HFFc6 (cell line): ENCODE measurements at regions not wholly inside any gene's neighbourhood (a gene's known extent, or its start where the extent isn't known, plus 50 kb on each side); places are given as distances from the start of the nearest gene placed in this dataset.
A peak's percentile ranks its signal among the peaks of the same experiment; 100 is the strongest.

Experiments
- DNase-seq: peaks from one replicate; pipeline ENCODE4 v3.0.0-alpha.2; 2018
- H3K27ac Mint-ChIP-seq: 2 replicates; pipeline ENCODE4 v1.8.0; 2020; ENCODE audit warnings: mild to moderate bottlenecking, mixed read lengths
- H3K27me3 Mint-ChIP-seq: 2 replicates; pipeline ENCODE4 v1.8.0; 2021; ENCODE audit warnings: mild to moderate bottlenecking, moderate library complexity, mixed read lengths; ENCODE audit not compliant: insufficient read depth
- H3K36me3 Mint-ChIP-seq: 2 replicates; pipeline ENCODE4 v1.8.0; 2021; ENCODE audit warnings: low read depth, mixed read lengths
- H3K4me1 Mint-ChIP-seq: 2 replicates; pipeline ENCODE4 v1.8.0; 2020; ENCODE audit warnings: low read depth, mixed read lengths
- H3K4me3 Mint-ChIP-seq: 2 replicates; pipeline ENCODE4 v1.8.0; 2020; ENCODE audit warnings: mild to moderate bottlenecking, moderate library complexity, mixed read lengths
- H3K9me3 Mint-ChIP-seq: 2 replicates; pipeline ENCODE4 v1.8.0; 2020; ENCODE audit warnings: mild to moderate bottlenecking, mixed read lengths
- TF ChIP-seq, protein P1 (sequence below): fragments of 200-600 bp; sonication (generic); IDR thresholded peaks from 2 replicates; pipeline ENCODE4 v1.5.0; 2021; ENCODE audit warnings: antibody characterized with exemption, mild to moderate bottlenecking

DNA sequence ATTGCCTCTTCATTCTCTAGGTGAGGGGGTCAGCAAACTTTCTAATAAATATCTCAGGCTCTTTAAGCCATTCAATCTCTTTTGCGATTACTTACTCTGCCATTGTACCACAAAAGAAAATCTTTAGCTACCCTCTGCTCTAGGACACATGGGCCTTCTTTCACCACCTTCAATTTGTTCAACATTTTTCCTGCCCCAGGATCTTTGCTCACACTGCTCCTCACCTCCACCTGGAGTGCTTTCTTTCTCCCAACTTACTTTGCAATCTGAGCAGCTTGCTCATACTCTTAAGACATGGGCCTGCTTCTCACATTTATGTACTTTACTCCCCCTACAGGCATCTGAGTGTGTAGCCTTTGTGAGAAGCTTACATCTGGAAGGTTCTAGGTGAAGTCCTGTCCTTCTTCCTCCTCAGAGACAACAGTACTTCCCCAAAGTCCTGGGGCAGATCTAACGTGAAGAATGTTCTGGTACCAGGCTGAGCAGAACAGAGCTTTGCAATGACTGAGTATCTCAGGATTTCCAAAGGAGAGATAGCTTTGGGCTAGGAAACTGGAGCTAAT, 55.0 kb upstream of the PRDM5 start:
- H3K36me3 Mint-ChIP-seq = no peaks in the 10 kb centered on the region
- H3K4me1 Mint-ChIP-seq = no peaks in the 10 kb centered on the region
- DNase-seq = peak; percentile 64
- H3K4me3 Mint-ChIP-seq = no peak overlapping the region
- peaks cover 2% of the 10 kb centered on the region; the same call in 1 of the 2 replicates for H3K27me3 Mint-ChIP-seq
- no peak overlapping the region for H3K27ac Mint-ChIP-seq
- TF ChIP-seq, protein P1, sequence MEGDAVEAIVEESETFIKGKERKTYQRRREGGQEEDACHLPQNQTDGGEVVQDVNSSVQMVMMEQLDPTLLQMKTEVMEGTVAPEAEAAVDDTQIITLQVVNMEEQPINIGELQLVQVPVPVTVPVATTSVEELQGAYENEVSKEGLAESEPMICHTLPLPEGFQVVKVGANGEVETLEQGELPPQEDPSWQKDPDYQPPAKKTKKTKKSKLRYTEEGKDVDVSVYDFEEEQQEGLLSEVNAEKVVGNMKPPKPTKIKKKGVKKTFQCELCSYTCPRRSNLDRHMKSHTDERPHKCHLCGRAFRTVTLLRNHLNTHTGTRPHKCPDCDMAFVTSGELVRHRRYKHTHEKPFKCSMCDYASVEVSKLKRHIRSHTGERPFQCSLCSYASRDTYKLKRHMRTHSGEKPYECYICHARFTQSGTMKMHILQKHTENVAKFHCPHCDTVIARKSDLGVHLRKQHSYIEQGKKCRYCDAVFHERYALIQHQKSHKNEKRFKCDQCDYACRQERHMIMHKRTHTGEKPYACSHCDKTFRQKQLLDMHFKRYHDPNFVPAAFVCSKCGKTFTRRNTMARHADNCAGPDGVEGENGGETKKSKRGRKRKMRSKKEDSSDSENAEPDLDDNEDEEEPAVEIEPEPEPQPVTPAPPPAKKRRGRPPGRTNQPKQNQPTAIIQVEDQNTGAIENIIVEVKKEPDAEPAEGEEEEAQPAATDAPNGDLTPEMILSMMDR = peak; percentile 74
- no peaks in the 10 kb centered on the region for H3K9me3 Mint-ChIP-seq

DNA sequence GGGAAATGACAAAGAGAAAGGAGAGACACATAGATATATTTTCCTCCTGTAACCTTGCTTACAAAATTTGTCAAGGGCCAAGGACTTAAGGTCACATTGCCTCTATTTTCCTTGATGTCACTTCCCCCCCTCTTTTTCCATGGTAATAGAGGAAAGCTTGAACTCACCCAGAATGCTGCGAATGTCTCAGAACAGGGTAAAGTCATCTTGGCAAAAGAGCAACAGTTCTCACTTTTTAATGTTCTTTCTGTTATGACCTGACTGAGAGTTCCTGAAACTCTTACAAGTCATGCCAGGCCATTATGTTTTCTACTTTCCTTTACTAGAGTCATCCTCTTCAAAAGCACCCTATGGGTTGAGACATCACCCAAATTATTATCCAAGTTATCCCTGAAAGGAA, 50.7 kb upstream of the PRDM5 start:
- no peak overlapping the region for H3K27ac Mint-ChIP-seq
- DNase-seq = no peak
- H3K27me3 Mint-ChIP-seq = no peaks in the 10 kb centered on the region
- no peaks in the 10 kb centered on the region for H3K4me1 Mint-ChIP-seq
- H3K36me3 Mint-ChIP-seq = no peaks in the 10 kb centered on the region
- no peaks in the 10 kb centered on the region for H3K9me3 Mint-ChIP-seq
- TF ChIP-seq, protein P1 = no peak
- no peak overlapping the region for H3K4me3 Mint-ChIP-seq
